ENCODE measurements at regions not wholly inside any gene's neighbourhood (a gene's known extent, or its start where the extent isn't known, plus 50 kb on each side); places are given as distances from the start of the nearest gene placed in this dataset.

GRCh38 chr22:49452362-49452946, 375.2 kb downstream of the BRD1 start:
- DNase-seq (ENCODE audit: low read depth in 4 of 4, low spot score in 3 of 4), result no peak

- no peak for DNase-seq (ENCODE audit: low read depth in 4 of 4, low spot score in 3 of 4)
These were observed 376.4 kb downstream of the BRD1 start for GRCh38 chr22:49451070-49451840.

- DNase-seq (ENCODE audit: low read depth in 4 of 4, low spot score in 3 of 4), result no peak
These were observed 377.2 kb downstream of the BRD1 start for GRCh38 chr22:49450498-49450897.

GRCh38 chr22:49449811-49450446, 377.7 kb downstream of the BRD1 start:
- DNase-seq (ENCODE audit: low read depth in 4 of 4, low spot score in 3 of 4), result no peak

GRCh38 chr22:49449377-49449776, 378.3 kb downstream of the BRD1 start:
- DNase-seq (ENCODE audit: low read depth in 4 of 4, low spot score in 3 of 4), result no peak

- no peak for DNase-seq (ENCODE audit: low read depth in 4 of 4, low spot score in 3 of 4)
These were observed 379.1 kb downstream of the BRD1 start for GRCh38 chr22:49448526-49448925.

GRCh38 chr22:49447837-49448236, 379.8 kb downstream of the BRD1 start:
- no peak for DNase-seq (ENCODE audit: low read depth in 4 of 4, low spot score in 3 of 4)

- no peak for DNase-seq (ENCODE audit: low read depth in 4 of 4, low spot score in 3 of 4)
These were observed 380.6 kb downstream of the BRD1 start for GRCh38 chr22:49446759-49447710.

- no peak for DNase-seq (ENCODE audit: low read depth in 4 of 4, low spot score in 3 of 4)
These were observed 381.4 kb downstream of the BRD1 start for GRCh38 chr22:49446145-49446758.

GRCh38 chr22:49444781-49445180, 382.9 kb downstream of the BRD1 start:
- DNase-seq (ENCODE audit: low read depth in 4 of 4, low spot score in 3 of 4), result no peak

- DNase-seq (ENCODE audit: low read depth in 4 of 4, low spot score in 3 of 4), result no peak
These were observed 386.7 kb downstream of the BRD1 start for GRCh38 chr22:49440931-49441330.

GRCh38 chr22:49439373-49439772, 388.3 kb downstream of the BRD1 start:
- DNase-seq (ENCODE audit: low read depth in 4 of 4, low spot score in 3 of 4), result no peak

- DNase-seq (ENCODE audit: low read depth in 4 of 4, low spot score in 3 of 4), result no peak
These were observed 389.7 kb downstream of the BRD1 start for GRCh38 chr22:49437956-49438355.

GRCh38 chr22:49437356-49437755, 390.3 kb downstream of the BRD1 start:
- no peak for DNase-seq (ENCODE audit: low read depth in 4 of 4, low spot score in 3 of 4)

GRCh38 chr22:49436056-49436455, 391.6 kb downstream of the BRD1 start:
- no peak for DNase-seq (ENCODE audit: low read depth in 4 of 4, low spot score in 3 of 4)

GRCh38 chr22:49435596-49435995, 392.1 kb downstream of the BRD1 start:
- DNase-seq (ENCODE audit: low read depth in 4 of 4, low spot score in 3 of 4), result no peak

GRCh38 chr22:49433717-49434611, 393.7 kb downstream of the BRD1 start:
- no peak for DNase-seq (ENCODE audit: low read depth in 4 of 4, low spot score in 3 of 4)

GRCh38 chr22:49432897-49433443, 394.7 kb downstream of the BRD1 start:
- no peak for DNase-seq (ENCODE audit: low read depth in 4 of 4, low spot score in 3 of 4)

GRCh38 chr22:49432211-49432896, 395.3 kb downstream of the BRD1 start:
- no peak for DNase-seq (ENCODE audit: low read depth in 4 of 4, low spot score in 3 of 4)
